NCI-H1092 treated with DMSO at 0.1 percent for 48 hours (cell line): ENCODE measurements at regions not wholly inside any gene's neighbourhood (a gene's known extent, or its start where the extent isn't known, plus 50 kb on each side); places are given as distances from the start of the nearest gene placed in this dataset.

Experiments used
- DNase-seq: peaks from one replicate; lab custom pipeline; 2025; lab: John Stamatoyannopoulos, UW

DNA sequence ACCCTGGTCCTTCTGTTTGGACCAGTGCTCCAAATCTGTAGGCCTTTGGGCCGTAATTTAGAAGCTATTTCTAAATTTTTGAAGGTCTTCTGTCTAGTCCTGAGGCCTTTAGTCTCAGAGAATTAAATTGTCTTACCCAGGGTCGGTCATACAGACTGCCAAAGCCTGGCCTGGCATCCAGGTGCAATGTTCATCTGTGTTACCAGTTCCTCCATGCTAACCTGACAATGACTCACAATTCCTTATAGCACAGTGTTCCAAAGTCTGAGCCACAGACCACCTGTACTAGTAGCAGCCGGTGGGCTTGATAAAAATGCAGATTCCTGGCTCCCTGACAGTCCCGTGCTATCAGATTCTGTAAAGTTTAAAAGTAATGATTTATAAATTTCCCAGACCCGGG is 77.7 kb upstream of the MAP4K3 start:
- DNase-seq: no peak

DNA sequence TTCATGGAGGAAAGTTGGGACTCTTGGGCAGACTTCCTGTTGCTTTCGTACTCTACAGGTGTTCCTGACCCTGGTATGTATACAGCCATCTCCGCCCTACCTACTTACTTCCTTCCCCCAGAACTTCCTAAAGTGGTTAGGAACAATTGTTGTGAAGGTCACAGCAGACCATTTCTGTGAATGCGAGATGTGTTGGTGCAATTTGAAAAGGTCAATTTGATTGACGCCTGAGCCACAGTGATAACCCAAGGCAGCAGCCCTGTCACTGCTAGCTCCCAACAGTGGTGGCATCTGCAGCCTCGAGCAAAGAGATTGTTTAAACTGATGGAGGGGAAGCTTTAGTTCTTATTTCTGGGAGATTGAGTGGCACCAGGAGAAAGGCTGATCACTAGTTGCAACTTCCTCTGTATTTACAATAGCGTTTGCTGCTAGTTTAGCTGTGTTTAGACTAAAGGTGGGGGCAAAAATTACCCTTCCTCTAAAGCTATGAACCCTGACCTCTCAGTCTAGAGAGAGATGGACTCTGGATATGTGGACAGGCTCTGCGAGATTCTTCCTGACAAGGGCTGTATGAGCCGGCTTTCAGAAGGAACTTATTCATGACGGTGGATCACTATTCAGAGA is 78.3 kb upstream of the MAP4K3 start:
- no peak for DNase-seq

DNA sequence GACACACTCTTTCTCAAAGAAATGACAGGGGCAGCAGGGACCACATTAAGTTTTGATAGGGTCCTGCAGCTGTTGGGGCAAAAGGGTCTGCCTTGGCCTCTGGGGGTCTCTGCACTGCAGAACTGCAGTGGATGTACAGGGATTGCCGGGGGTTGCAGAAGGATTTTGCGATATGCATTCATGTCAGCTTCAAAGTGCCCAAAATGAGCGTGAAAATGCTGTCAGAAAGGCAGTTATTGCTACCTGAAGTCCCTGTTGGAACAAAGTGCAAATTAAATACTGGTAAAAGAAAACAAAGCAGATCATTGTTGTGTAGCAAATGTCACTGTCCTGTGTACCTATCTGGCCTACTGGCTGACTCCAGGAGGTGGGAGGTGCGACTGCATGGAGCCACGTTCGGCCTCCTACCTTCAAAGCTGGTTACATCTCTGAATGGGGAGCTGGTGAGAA is 78.8 kb upstream of the MAP4K3 start:
- DNase-seq: no peak

DNA sequence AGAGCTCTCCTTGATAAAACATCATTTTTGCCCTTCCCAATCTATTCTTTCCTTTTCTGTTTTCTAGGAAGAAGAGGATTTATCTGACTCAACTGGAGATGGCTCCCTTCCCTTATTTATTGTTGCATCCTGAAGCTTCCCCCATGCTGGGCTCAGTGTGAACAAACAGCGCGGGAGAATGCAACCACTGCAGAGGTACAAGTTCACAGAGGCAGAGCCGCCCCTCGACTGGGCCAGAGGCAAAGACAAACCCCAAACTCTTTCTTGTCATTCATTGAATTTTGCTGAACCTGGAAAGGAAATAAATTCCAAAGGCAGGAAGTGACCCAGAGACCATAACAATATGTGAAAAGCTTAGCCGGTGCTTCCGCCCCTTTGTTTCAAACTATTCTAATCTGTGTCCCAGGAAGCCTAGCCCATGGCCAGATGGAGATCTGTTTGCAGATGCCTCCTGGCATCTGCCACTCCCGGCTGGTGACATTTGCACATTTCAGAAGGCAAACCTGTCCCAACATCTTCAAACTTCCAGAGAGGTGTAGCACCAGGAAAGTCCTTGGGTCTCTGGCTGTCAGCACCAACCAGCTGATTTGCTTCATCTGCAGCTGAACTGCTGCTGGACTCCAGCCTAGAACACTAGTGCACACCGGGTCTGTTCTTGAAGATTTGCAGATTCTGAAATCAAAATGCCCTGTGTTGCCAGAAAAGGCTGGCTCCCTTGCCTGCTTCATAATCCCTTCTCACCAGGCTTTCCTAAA is 79.4 kb upstream of the MAP4K3 start:
- DNase-seq: no peak

DNA sequence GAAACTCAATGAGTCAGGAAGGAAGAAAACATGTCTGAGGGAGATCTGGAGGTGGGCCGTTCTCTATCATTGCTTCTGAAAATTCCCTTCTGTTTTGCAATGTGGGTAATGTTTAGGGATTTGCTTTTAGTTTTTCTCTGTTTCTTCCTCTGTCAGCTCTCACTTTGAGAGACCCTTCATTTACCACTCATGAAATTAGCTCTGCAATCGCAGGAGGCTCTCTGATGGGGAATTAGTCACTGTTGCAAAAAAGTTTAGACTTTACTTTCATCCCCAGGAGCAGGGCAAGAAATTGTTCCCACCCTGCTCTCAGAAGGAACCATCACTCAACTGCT is 80.0 kb upstream of the MAP4K3 start:
- no peak for DNase-seq

DNA sequence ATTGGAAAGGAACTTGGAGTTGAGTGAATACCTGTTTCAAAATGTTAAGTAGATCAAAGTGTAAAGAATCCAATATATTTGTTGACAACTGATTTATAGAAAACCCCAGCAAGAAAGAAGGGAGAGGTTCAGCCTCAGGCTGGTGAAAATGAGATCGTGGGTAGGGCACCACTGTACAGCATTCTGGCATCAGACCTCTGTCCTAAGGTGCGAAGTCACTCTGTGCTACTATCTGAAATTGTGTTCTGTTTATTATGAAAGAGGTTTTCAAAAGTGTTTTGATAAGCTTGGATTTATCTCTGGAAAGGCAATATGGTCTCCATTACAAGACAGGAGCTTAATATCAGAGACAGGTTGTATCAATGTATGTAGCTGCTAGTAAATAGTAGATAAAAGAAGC is 80.5 kb upstream of the MAP4K3 start:
- DNase-seq: no peak

DNA sequence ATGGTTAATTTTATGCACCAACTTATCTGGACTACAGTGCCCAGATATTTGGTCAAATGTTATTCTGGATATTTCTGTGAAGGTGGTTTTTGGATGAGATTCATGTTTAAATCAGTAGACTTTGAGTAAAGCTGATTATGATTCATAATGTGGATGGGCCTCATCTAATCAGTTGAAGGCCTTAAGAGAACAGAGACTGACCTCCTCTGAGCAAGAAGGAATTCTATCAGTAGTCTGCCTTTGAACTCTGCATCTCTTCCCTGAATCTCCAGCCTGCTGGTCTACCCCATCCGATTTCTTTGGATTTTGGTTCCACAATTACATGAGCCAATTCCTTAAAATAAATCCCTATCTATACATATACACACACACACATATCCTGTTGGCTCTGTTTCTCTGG is 82.8 kb upstream of the MAP4K3 start:
- no peak for DNase-seq

DNA sequence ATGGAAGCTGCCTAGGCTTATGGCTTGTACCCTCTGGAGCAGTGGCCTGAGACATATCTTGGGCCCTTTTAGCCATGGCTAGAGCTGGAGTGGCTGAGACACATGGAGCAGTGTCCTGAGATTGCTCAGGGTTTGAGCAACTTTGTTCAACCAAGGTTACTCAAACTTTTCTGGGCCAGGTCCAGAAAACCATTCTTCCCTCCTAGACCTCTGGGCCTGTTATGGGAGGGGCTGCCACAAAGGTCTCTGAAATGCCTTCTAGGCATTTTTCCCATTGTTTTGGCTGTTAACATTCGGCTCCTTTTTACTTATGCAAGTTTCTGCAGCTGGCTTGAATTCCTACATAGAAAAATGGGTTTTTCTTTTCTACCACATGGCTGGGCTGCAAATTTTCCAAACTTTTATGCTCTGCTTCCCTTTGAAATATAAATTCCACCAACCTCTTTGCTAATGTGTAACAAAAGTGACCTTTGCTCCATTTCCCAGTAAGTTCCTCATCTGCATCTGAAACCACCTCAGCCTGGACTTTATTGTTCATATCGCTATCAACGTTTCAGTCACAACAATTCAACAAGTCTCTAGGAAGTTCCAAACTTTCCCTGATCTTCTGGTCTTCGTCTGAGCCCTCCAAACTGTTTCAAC is 84.9 kb upstream of the MAP4K3 start:
- no peak for DNase-seq

DNA sequence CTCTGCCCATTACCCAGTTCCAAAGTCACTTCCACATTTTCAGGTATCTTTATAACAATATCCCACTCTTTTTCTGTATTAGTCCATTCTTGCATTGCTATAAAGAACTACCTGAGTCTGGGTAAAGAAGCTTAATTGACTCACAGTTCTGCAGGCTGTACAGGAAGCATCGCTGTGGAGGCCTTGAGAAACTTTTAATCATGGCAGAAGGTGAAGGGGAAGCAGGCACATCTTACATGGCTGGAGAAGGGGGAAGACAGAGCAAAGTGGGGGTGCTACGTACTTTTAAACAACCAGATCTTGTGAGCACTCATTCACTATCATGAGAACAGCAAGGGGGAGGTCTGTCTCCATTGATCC is 85.4 kb upstream of the MAP4K3 start:
- no peak for DNase-seq

DNA sequence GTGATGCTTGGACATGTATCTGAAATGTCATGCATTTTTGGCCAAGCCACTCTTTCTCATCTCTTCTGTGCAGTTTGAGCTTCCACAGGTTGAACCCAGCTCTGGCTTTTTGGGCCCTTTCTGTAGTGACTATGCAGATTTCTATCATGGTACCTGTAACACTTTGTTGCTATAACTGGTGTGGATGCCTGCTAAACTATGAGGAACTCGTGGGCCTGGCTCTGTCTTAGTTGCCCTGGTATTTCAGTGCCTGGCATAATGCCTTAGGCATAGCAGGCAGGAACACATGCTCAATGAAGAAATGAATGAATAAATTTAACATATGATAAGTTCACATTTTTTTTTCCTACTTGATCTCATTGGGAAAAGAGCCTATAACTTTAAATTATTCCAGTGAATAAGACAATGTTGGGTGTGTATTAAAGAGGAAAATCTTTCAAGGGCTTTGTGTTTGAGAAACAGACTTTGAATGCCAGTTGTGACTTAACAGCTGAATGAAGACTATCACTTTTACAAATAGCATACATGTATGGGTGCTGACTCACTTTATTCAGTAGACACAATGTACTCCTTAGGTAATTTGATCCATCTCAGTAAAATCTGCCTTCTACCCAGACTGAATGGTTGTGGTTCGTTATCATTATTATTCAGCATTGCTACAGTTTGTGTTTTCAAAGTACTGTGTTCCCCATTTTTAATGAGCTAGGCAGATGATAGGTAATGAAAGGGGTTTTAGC is 86.4 kb upstream of the MAP4K3 start:
- no peak for DNase-seq

DNA sequence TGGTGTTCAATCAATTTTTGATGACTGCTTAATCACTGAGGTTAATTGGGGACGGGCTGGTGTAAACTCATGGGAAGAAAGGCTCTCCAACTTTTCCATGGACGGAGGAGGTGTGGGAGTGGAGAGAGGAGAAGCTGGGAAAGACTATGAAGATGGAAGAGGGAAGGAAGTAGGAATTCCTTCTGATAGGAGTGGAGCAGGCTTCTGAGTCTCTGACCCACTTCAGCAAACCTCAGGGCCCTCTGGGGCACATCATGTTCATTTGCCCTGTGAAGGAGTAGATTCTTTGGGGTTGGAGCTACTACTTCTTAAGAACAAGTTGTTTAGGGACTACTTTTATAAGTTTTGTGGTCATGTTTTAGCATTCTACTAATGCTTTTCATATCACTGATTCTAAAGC is 87.0 kb upstream of the MAP4K3 start:
- DNase-seq: no peak

DNA sequence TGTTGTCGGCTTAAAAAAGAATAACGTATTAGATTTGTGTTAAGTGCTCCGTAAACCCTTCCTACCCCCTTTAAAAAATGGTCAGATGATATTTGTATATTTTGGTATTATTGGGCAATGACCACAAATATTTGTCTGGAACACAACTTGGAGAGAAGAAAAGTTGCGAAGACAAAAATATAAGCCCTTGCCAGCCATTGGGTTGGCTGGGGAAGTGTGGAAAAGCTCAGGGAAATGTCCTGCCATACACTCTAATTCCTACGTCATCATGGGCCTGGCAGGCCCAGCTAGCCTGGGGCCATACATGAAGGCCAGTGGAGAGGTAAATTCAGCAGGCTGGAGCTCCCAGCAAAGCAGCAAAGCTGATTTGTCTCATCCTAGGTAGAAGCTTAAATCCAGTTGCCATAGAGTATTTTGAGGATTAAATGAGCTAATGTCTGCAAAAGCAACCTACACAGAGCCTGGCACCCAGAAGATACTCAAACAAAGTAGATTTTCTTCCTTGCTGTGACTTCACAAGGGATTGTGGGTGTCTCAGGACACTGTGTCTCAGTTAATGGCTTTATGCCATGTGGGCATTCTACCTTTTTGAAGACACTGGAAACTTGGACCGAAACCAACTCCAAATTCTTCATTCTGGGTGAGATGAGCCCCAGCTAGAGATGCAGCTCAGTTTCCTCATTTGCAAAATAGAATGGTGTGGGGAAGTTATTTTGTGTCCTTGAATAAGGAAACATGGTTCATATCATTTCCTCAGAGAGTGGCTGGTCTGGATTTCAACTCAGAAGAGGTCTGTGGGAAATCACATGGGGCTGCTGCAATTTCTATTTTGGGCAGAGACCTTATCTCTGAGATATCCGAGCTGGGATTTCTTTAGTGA is 87.9 kb upstream of the MAP4K3 start:
- no peak for DNase-seq

DNA sequence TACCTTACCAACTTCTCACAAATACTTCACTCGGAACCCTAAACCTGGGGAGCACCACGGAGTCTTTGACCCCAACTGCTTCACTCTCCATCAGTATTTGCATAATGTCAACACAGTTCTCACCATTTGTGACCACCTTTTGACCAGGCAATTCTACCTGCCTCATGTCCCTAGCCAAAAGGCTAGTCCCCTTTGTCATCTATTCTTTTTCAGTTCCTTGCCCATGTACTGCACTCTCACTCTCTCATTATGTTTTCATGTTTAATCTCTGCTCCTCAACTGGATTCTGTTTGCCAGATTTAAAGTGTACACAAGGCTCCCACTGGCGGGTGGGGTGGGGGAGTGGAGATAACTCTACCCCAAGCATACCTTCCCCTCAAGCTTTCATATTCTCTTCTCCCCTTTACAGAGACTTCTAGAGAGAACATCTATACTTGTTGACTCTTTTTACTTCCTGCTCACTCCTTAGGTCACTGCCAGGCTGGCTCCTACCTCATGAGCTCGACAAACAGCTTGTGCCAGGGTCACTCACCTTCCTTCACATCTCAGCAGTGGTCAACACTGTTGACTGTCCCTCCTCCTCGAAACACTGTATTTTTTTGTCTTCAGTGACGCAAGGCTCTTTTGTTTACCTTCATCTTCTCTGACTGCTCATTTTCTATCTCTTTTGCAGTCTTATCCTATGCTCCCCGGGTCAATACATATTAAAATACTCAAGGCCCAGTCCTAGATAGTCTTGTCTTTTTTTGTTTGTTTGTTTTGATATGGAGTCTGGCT is 88.7 kb upstream of the MAP4K3 start:
- DNase-seq: no peak

DNA sequence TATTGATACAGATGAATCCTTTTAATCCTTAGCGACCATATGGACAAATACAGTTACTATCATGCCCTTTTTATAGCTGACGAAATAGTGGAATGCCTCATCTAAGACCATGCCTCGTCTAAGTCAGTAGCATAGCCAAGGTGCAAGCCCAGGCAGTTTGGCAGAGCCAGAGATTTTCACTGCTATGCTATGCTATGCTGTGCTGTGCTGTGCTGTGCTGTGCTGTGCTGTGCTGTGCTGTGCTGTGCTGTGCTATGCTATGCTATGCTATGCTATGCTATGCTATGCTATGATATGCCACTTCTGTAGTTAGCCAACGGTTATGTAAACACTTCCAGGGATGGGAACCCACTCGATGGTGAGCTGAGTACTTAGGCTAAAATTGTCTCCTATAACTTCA is 91.6 kb upstream of the MAP4K3 start:
- no peak for DNase-seq

DNA sequence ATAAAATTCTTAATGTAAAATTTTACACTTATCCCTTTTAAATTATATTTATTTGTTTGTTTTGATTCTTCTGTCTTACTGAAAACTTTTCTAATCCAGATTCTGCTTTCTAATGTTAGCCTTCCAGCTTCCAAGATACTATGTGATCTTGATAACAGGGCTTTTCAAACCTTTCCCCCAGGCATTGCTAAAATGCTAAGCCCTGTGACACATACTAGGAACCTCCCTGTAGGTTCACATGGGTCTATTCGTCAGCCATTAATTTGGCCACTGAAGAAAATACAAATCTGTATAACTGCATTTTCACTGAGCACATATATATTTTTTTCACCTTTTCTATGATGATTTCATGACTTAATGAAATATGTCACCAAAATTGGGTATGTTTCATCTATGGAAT is 92.8 kb upstream of the MAP4K3 start:
- no peak for DNase-seq

DNA sequence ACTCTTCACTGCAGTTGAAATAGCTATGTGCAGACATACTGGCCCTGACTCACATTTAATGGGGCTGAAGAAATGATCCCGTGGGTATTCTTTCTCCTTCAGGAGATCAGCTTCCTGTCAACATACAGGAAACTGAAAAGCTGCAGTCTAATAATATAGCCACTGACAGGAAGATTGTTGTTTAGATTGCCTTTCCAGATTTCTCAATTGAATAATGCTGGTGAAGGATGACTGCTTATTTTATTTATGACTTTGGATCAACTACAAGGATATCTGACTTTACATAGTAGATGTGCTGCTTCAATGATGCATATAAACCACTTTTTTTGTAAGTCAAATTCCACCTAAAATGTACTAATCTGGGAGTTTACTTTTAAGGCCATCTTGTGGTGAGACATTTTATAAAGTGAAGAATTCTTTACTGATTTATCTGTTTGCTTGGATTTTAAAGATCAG is 93.4 kb upstream of the MAP4K3 start:
- DNase-seq: no peak

DNA sequence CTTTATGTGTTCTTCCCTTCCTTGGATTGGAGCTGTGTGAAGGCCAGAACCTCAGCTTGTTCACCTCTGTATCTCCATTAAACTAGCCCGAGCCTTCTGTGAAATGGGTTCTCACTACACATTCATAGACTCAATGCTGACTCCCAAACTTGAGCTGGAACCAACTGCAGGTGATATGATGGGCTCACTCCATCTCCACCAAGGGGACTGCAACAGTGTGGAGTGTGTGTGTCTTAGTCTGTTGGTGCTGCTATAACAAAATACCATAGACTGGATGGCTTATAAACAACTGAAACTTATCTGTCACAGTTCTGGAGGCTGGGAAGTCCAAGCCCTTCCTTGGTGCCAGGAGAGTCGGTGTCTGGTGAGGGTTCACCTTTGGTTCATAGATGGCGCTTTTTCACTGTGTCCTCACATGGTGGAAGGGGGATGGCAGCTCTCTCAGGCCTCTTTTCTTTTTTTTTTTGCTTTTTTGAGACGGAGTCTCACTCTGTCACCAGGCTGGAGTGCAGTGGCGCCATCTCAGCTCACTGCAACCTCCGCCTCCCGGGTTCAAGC is 94.2 kb upstream of the MAP4K3 start:
- DNase-seq: no peak

DNA sequence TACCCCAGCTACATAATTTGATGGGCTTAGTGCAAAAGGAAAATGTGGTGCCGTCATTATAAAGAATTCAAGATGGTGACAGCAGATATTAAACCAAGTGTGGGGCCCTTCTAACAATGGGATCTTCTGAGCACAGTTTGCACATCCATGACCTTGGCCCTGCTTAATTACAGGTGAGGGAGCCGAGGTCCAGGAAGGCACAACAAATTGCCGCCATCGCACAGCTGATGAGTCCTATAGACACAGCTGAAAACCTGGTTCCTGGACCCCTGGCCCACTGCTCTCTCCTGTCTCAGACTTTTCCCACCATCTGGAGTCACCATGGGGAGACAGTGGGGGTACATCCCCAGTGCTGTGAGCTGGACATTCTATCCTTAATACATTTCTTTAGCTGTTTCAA is 95.8 kb upstream of the MAP4K3 start:
- no peak for DNase-seq

DNA sequence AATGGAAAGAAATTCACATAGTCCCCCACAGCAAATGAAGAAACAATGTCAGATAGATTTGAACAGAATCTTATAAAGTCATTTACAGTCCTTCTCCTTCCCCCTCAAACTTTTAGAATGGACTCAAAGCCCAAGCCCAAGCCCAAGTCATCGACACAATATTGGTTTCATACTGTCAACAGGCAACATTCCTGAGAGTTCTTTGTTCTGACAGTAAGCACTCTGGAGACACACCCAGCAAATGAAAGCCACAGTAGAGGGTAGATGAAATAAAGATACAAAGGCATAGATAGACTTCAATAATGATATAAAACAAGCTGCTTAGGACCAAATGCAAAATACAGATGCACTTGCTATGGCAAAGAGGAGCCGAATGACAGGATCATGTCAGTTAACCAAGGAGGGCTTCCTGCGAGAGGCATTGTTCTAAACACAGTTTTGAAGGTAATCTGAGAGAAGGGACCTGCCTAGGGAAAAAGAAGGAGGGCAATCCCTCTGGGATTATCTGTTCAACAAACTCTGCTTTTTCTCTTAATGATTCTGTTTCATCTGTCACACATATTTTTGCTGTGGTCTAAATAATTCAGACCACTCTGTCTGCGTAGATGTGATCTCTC is 97.1 kb upstream of the MAP4K3 start:
- DNase-seq: no peak

DNA sequence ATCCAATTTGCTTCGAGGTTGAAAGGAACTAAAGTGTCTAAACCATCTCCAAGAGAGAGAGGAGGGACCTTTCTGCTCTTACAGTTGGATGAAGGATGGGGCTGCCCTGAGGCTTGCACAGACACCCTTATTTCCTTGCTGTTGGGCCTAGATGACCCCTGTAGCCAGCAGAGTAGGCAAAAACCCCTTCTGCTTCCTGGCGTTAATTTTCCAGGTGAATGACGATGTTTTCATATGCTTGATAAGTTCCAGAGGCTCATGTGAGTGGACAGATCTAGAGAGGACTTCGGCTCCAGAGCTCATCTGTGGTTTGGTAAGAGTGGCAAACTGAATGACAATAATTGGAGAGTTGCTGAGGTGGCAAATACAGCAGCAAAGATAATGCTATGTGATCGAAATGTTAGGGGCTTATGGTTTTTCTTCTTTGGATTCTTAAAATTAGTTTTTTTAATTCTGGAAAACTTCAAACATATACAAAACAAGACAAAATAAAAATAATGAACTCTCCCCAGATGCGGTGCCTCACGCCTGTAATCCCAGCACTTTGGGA is 98.6 kb upstream of the MAP4K3 start:
- no peak for DNase-seq
